DMS114 treated with DMSO at 0.1 percent for 48 hours (cell line): ENCODE measurements at regions not wholly inside any gene's neighbourhood (a gene's known extent, or its start where the extent isn't known, plus 50 kb on each side); places are given as distances from the start of the nearest gene placed in this dataset.
A peak's percentile ranks its signal among the peaks of the same experiment; 100 is the strongest.
"Not testable (repeated sequence)": the region's sequence is repeated elsewhere in the genome, so short reads cannot be mapped to it uniquely, and the experiment has no call there.

Experiments used
- DNase-seq: peaks from one replicate; lab custom pipeline; 2025; ENCODE audit not compliant: unreplicated experiment; lab: John Stamatoyannopoulos, UW

- no peak for DNase-seq
Measured at GRCh38 chrX:96183391-96183790, 501.3 kb upstream of the DIAPH2 start.

GRCh38 chrX:96183843-96184242 lies 500.8 kb upstream of the DIAPH2 start:
- peak; percentile 0 for DNase-seq

- DNase-seq = no peak
Measured at GRCh38 chrX:96204928-96205327, 479.7 kb upstream of the DIAPH2 start.

GRCh38 chrX:96211953-96212352 lies 472.7 kb upstream of the DIAPH2 start:
- no peak for DNase-seq

- not testable (repeated sequence) for DNase-seq
Measured at GRCh38 chrX:96214681-96215080, 470.0 kb upstream of the DIAPH2 start.

GRCh38 chrX:96224279-96224678 lies 460.4 kb upstream of the DIAPH2 start:
- DNase-seq = no peak

- no peak for DNase-seq
Measured at GRCh38 chrX:96244955-96245354, 439.7 kb upstream of the DIAPH2 start.

GRCh38 chrX:96246436-96246835 lies 438.2 kb upstream of the DIAPH2 start:
- DNase-seq = no peak
